Endometrial microvascular endothelial cells (primary cell): ENCODE measurements at regions not wholly inside any gene's neighbourhood (a gene's known extent, or its start where the extent isn't known, plus 50 kb on each side); places are given as distances from the start of the nearest gene placed in this dataset.
"Not testable (repeated sequence)": the region's sequence is repeated elsewhere in the genome, so short reads cannot be mapped to it uniquely, and the experiment has no call there.

ENCODE experiments used
- in situ Hi-C: cut with HindIII; loops from 2 replicates; pipeline ENCODE4 v1.10.0; 2017; ENCODE audit warnings: low sequenced_read_pairs, low pct_unique_long_range_greater_than_20kb; ENCODE audit errors: inconsistent ontology term

- in situ Hi-C loops: no loop called here
Observed at GRCh38 chr3:106341586-106342162, 472.9 kb upstream of the CBLB start.

- in situ Hi-C loops: no loop called here
Observed at GRCh38 chr3:106342386-106342785, 473.6 kb upstream of the CBLB start.

GRCh38 chr3:106343811-106344210 is 475.0 kb upstream of the CBLB start:
- in situ Hi-C loops: no loop called here

- in situ Hi-C loops: no loop called here
Observed at GRCh38 chr3:106345353-106346027, 476.7 kb upstream of the CBLB start.

- in situ Hi-C loops: no loop called here
Observed at GRCh38 chr3:106347350-106347749, 478.5 kb upstream of the CBLB start.

- in situ Hi-C loops: no loop called here
Observed at GRCh38 chr3:106348139-106348690, 479.4 kb upstream of the CBLB start.

- in situ Hi-C loops: no loop called here
Observed at GRCh38 chr3:106349191-106349881, 480.5 kb upstream of the CBLB start.

GRCh38 chr3:106355873-106356272 is 487.1 kb upstream of the CBLB start:
- in situ Hi-C loops: no loop called here

- in situ Hi-C loops: no loop called here
Observed at GRCh38 chr3:106359692-106360091, 490.9 kb upstream of the CBLB start.

- in situ Hi-C loops: not testable (repeated sequence)
Observed at GRCh38 chr3:106360901-106361300, 492.1 kb upstream of the CBLB start.

GRCh38 chr3:106364477-106364876 is 495.7 kb upstream of the CBLB start:
- in situ Hi-C loops: no loop called here

- in situ Hi-C loops: no loop called here
Observed at GRCh38 chr3:106365061-106365691, 496.4 kb upstream of the CBLB start.

- in situ Hi-C loops: no loop called here
Observed at GRCh38 chr3:106366352-106366751, 497.5 kb upstream of the CBLB start.

GRCh38 chr3:106367496-106367895 is 498.7 kb upstream of the CBLB start:
- in situ Hi-C loops: no loop called here

- in situ Hi-C loops: no loop called here
Observed at GRCh38 chr3:106371221-106371970, 502.6 kb upstream of the CBLB start.

GRCh38 chr3:106371971-106372805 is 503.4 kb upstream of the CBLB start:
- in situ Hi-C loops: no loop called here

- in situ Hi-C loops: no loop called here
Observed at GRCh38 chr3:106372806-106373190, 504.0 kb upstream of the CBLB start.

GRCh38 chr3:106376016-106376570 is 507.3 kb upstream of the CBLB start:
- in situ Hi-C loops: no loop called here
